H9 (cell line): ENCODE measurements at regions not wholly inside any gene's neighbourhood (a gene's known extent, or its start where the extent isn't known, plus 50 kb on each side); places are given as distances from the start of the nearest gene placed in this dataset.

Source experiments
- DNase-seq: peaks from one replicate; pipeline ENCODE4 v3.0.0-alpha.2; 2017
- H2AFZ ChIP-seq: one replicate; pipeline ENCODE4 v1.6.1; 2013; ENCODE audit warnings: mild to moderate bottlenecking, low read length, control low read depth, moderate library complexity
- H2AK5ac ChIP-seq: 2 replicates; pipeline ENCODE4 v1.6.1; 2013; ENCODE audit warnings: low read length, control low read depth, mixed read lengths; ENCODE audit not compliant: insufficient read length
- H2BK120ac ChIP-seq: one replicate; pipeline ENCODE4 v1.6.1; 2013; ENCODE audit warnings: low read depth, mild to moderate bottlenecking, low read length, control low read depth, inconsistent platforms; ENCODE audit not compliant: poor library complexity, severe bottlenecking
- H2BK12ac ChIP-seq: 2 replicates; pipeline ENCODE4 v1.6.1; 2013; ENCODE audit warnings: low read length, control low read depth, mixed read lengths, low read depth; ENCODE audit not compliant: insufficient read length
- H2BK15ac ChIP-seq: 2 replicates; pipeline ENCODE4 v1.6.1; 2013; ENCODE audit warnings: low read depth, low read length, control low read depth
- H2BK20ac ChIP-seq: one replicate; pipeline ENCODE4 v1.6.1; 2013; ENCODE audit warnings: low read depth, mild to moderate bottlenecking, low read length, control low read depth, inconsistent platforms; ENCODE audit not compliant: poor library complexity, severe bottlenecking
- H2BK5ac ChIP-seq: 2 replicates; pipeline ENCODE4 v1.6.1; 2013; ENCODE audit warnings: low read length, control low read depth, mixed read lengths; ENCODE audit not compliant: insufficient read length
- H3K14ac ChIP-seq: 2 replicates; pipeline ENCODE4 v1.6.1; 2013; ENCODE audit warnings: low read length, control low read depth; ENCODE audit not compliant: insufficient read depth
- H3K18ac ChIP-seq: 2 replicates; pipeline ENCODE4 v1.6.1; 2013; ENCODE audit warnings: low read depth, mild to moderate bottlenecking, mixed read lengths, low read length, control low read depth; ENCODE audit not compliant: insufficient read length
- H3K23ac ChIP-seq: 2 replicates; pipeline ENCODE4 v1.6.1; 2013; ENCODE audit warnings: low read length, control low read depth, mixed read lengths, low read depth; ENCODE audit not compliant: insufficient read length
- H3K23me2 ChIP-seq: 2 replicates; pipeline ENCODE4 v1.6.1; 2013; ENCODE audit warnings: low read depth, mild to moderate bottlenecking, mixed read lengths, low read length, control low read depth; ENCODE audit not compliant: insufficient read length, poor library complexity, severe bottlenecking
- H3K27ac ChIP-seq: 2 replicates; pipeline ENCODE4 v1.5.1; 2013; ENCODE audit warnings: low read length, control low read depth, mixed read lengths, low read depth; ENCODE audit not compliant: insufficient read length
- H3K27me3 ChIP-seq: 2 replicates; pipeline ENCODE4 v1.6.1; 2013; ENCODE audit warnings: low read length, control low read depth, inconsistent platforms; ENCODE audit not compliant: insufficient read depth
- H3K4ac ChIP-seq: 2 replicates; pipeline ENCODE4 v1.6.1; 2013; ENCODE audit warnings: low read depth, mild to moderate bottlenecking, control low read depth, inconsistent platforms, low read length, moderate library complexity
- H3K4me1 ChIP-seq: 2 replicates; pipeline ENCODE4 v1.6.1; 2013; ENCODE audit warnings: low read length, control low read depth, inconsistent platforms; ENCODE audit not compliant: insufficient read depth
- H3K4me2 ChIP-seq: 2 replicates; pipeline ENCODE4 v1.6.1; 2013; ENCODE audit warnings: low read length, control low read depth, mixed read lengths; ENCODE audit not compliant: insufficient read length, insufficient read depth
- H3K56ac ChIP-seq: 2 replicates; pipeline ENCODE4 v1.6.1; 2013; ENCODE audit warnings: low read depth, mild to moderate bottlenecking, mixed read lengths, low read length, control low read depth; ENCODE audit not compliant: insufficient read length
- H3K79me1 ChIP-seq: 2 replicates; pipeline ENCODE4 v1.6.1; 2013; ENCODE audit warnings: low read depth, mild to moderate bottlenecking, moderate library complexity, low read length, control low read depth, inconsistent platforms; ENCODE audit not compliant: insufficient read depth, poor library complexity, severe bottlenecking
- H3K79me2 ChIP-seq: 2 replicates; pipeline ENCODE4 v1.6.1; 2013; ENCODE audit warnings: low read length, control low read depth, inconsistent platforms; ENCODE audit not compliant: insufficient read depth
- H3K9ac ChIP-seq: 2 replicates; pipeline ENCODE4 v1.6.1; 2013; ENCODE audit warnings: low read length, control low read depth, mixed read lengths; ENCODE audit not compliant: insufficient read length; ENCODE audit errors: extremely low read depth
- H3K9me3 ChIP-seq: one replicate; pipeline ENCODE4 v1.6.1; 2013; ENCODE audit warnings: low read depth, low read length, inconsistent platforms; ENCODE audit not compliant: control insufficient read depth
- H3T11ph ChIP-seq: one replicate; pipeline ENCODE4 v1.6.1; 2013; ENCODE audit warnings: mild to moderate bottlenecking, low read length, control low read depth, inconsistent platforms
- H4K20me1 ChIP-seq: one replicate; pipeline ENCODE4 v1.6.1; 2013; ENCODE audit not compliant: control insufficient read depth, insufficient read length, insufficient read depth
- H4K5ac ChIP-seq: 2 replicates; pipeline ENCODE4 v1.6.1; 2013; ENCODE audit warnings: low read depth, mild to moderate bottlenecking, mixed read lengths, low read length, control low read depth; ENCODE audit not compliant: insufficient read length
- H4K8ac ChIP-seq: replicated peaks from 2 replicates; pipeline ENCODE4 v1.6.1; 2013; ENCODE audit warnings: low read length, control low read depth, mixed read lengths, low read depth; ENCODE audit not compliant: insufficient read length
- H4K91ac ChIP-seq: 2 replicates; pipeline ENCODE4 v1.6.1; 2013; ENCODE audit warnings: low read depth, mild to moderate bottlenecking, moderate library complexity, mixed read lengths, low read length, control low read depth; ENCODE audit not compliant: insufficient read length
- H3K27ac Mint-ChIP-seq, 3 experiments: 2 replicates in 2 of 3; 3 replicates in 1 of 3; pipeline ENCODE4 v1.8.0; 2020 to 2021; ENCODE audit warnings: mixed read lengths in 3 of 3, mild to moderate bottlenecking in 1 of 3, moderate library complexity in 1 of 3
- H3K27me3 Mint-ChIP-seq: 2 replicates; pipeline ENCODE4 v1.8.0; 2021; ENCODE audit warnings: low read depth, mild to moderate bottlenecking, moderate library complexity, mixed read lengths
- H3K36me3 Mint-ChIP-seq, 3 experiments: 2 replicates in 2 of 3; 3 replicates in 1 of 3; pipeline ENCODE4 v1.8.0; 2020 to 2021; ENCODE audit warnings: low read depth in 3 of 3, mixed read lengths in 3 of 3; ENCODE audit not compliant: insufficient read depth in 1 of 3
- H3K4me1 Mint-ChIP-seq, 2 experiments: 2 replicates each; pipeline ENCODE4 v1.8.0; 2020; ENCODE audit warnings: mixed read lengths in 2 of 2
- H3K4me3 Mint-ChIP-seq, 2 experiments: 2 replicates in 1 of 2; 3 replicates in 1 of 2; pipeline ENCODE4 v1.8.0; 2020 to 2021; ENCODE audit warnings: mild to moderate bottlenecking in 2 of 2, mixed read lengths in 2 of 2, moderate library complexity in 1 of 2
- H3K9me3 Mint-ChIP-seq, 2 experiments: 2 replicates in 1 of 2; 3 replicates in 1 of 2; pipeline ENCODE4 v1.8.0; 2020; ENCODE audit warnings: mild to moderate bottlenecking in 2 of 2, mixed read lengths in 2 of 2, moderate library complexity in 1 of 2
- CTCF ChIP-seq: fragments of 200-600 bp; sonication (generic); conservative IDR thresholded peaks from 3 replicates; pipeline ENCODE4 v1.8.0; 2021; ENCODE audit warnings: antibody characterized with exemption, mild to moderate bottlenecking
- WGBS: extraction: QIAGEN DNeasy Blood & Tissue Kit; methylation state at CpG from one replicate; pipeline ENCODE4 v1.1.7; 2013; ENCODE audit warnings: missing lambda C conversion rate, low lambda C conversion rate, mixed read lengths; ENCODE audit not compliant: insufficient read length; ENCODE audit errors: extremely low coverage; 5-methylcytosine and 5-hydroxymethylcytosine counted together

DNA sequence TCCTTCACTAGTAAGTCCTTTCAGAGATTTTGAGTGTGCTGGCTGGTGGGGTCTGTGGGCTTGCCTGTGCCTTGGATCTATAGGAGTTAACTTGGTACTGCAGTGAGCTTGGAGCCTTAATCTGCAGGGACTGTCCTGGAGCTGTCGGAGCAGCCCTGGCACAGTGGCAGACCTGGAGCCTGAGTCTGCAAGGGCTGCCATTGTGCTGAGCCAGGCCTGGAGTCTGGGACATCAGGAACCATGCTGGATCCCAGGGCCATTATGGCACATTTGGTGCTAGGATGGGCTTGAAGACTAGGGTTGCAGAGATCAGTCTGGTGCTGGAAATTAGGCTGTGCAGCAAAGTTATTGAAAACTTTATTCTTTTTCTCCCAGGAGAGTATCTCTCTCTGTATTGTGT, 665.4 kb downstream of the METTL15 start:
- Histone ChIP-seq H2BK15ac (no peak overlapping the region), H2AFZ (no peak overlapping the region), H3K23ac (no peak overlapping the region), H3K4me1 (no peaks in the 10 kb centered on the region; the same call in 1 of the 2 replicates), H3K9me3 (no peaks in the 10 kb centered on the region), H3K27me3 (no peaks in the 10 kb centered on the region), H3K79me1 (no peaks in the 10 kb centered on the region), H3K23me2 (no peaks in the 10 kb centered on the region), H3K79me2 (no peaks in the 10 kb centered on the region), H3K9ac (no peak overlapping the region), H2AK5ac (no peak overlapping the region), H2BK20ac (no peak overlapping the region), H4K20me1 (no peaks in the 10 kb centered on the region), H4K8ac (no peak overlapping the region), H3T11ph (no peak overlapping the region), H2BK5ac (no peak overlapping the region), H2BK12ac (no peak overlapping the region), H3K27ac (no peak overlapping the region), H4K5ac (no peak overlapping the region), H2BK120ac (no peak overlapping the region), H4K91ac (no peak overlapping the region), H3K18ac (no peak overlapping the region), H3K14ac (no peak overlapping the region; the same call in 1 of the 2 replicates), H3K4ac (no peak overlapping the region), H3K56ac (no peak overlapping the region), H3K4me2 (no peak overlapping the region)
- TF ChIP-seq CTCF = no peak
- Mint-ChIP-seq H3K27ac (peak overlapping the region; percentile 16 to 90 (median 79); a peak in 5 of 7 replicates), H3K9me3 (peaks cover 25 to 28% of the 10 kb centered on the region in 2 experiments), H3K4me3 (no peak overlapping the region), H3K36me3 (peaks cover 19 to 44% (median 20%) of the 10 kb centered on the region in 3 experiments), H3K27me3 (no peaks in the 10 kb centered on the region), H3K4me1 (peaks cover 18 to 19% of the 10 kb centered on the region in 2 experiments)
- no CpG with 5 or more reads among the region's 1 CpG for WGBS
- peak; percentile 65 for DNase-seq
